Right hindlimb (tissue), 1 donor: ENCODE measurements at regions not wholly inside any gene's neighbourhood (a gene's known extent, or its start where the extent isn't known, plus 50 kb on each side); places are given as distances from the start of the nearest gene placed in this dataset.

ENCODE experiments used
- DNase-seq: peaks from one replicate; pipeline ENCODE4 v3.0.0-alpha.2; 2018

GRCh38 chr13:85535316-85536084 is 263.7 kb downstream of the SLITRK6 start:
- DNase-seq = no peak

- no peak for DNase-seq
Measured at GRCh38 chr13:85533911-85534310, 265.3 kb downstream of the SLITRK6 start.

- DNase-seq = no peak
Measured at GRCh38 chr13:85529218-85529594, 270.0 kb downstream of the SLITRK6 start.

GRCh38 chr13:85528491-85529217 is 270.6 kb downstream of the SLITRK6 start:
- no peak for DNase-seq

- DNase-seq = no peak
Measured at GRCh38 chr13:85527316-85527715, 271.9 kb downstream of the SLITRK6 start.

GRCh38 chr13:85525411-85525810 is 273.8 kb downstream of the SLITRK6 start:
- DNase-seq = no peak

GRCh38 chr13:85521657-85522056 is 277.6 kb downstream of the SLITRK6 start:
- no peak for DNase-seq

GRCh38 chr13:85520445-85520844 is 278.8 kb downstream of the SLITRK6 start:
- DNase-seq = no peak

- no peak for DNase-seq
Measured at GRCh38 chr13:85519363-85519762, 279.9 kb downstream of the SLITRK6 start.

GRCh38 chr13:85512421-85512820 is 286.8 kb downstream of the SLITRK6 start:
- no peak for DNase-seq

- no peak for DNase-seq
Measured at GRCh38 chr13:85509512-85509911, 289.7 kb downstream of the SLITRK6 start.

GRCh38 chr13:85508683-85509329 is 290.4 kb downstream of the SLITRK6 start:
- DNase-seq = no peak

GRCh38 chr13:85503797-85504196 is 295.4 kb downstream of the SLITRK6 start:
- DNase-seq = no peak

GRCh38 chr13:85501616-85502015 is 297.6 kb downstream of the SLITRK6 start:
- DNase-seq = no peak

- DNase-seq = no peak
Measured at GRCh38 chr13:85500696-85501256, 298.4 kb downstream of the SLITRK6 start.

- no peak for DNase-seq
Measured at GRCh38 chr13:85498774-85499173, 300.4 kb downstream of the SLITRK6 start.

- DNase-seq = no peak
Measured at GRCh38 chr13:85497652-85498051, 301.6 kb downstream of the SLITRK6 start.

GRCh38 chr13:85492283-85492682 is 306.9 kb downstream of the SLITRK6 start:
- no peak for DNase-seq

GRCh38 chr13:85486663-85487062 is 312.6 kb downstream of the SLITRK6 start:
- DNase-seq = no peak

- DNase-seq = no peak
Measured at GRCh38 chr13:85473144-85473543, 326.1 kb downstream of the SLITRK6 start.

- no peak for DNase-seq
Measured at GRCh38 chr13:85469320-85469719, 329.9 kb downstream of the SLITRK6 start.

GRCh38 chr13:85462792-85463425 is 336.3 kb downstream of the SLITRK6 start:
- no peak for DNase-seq

- DNase-seq = no peak
Measured at GRCh38 chr13:85461621-85462020, 337.6 kb downstream of the SLITRK6 start.
